RKO (cell line): ENCODE measurements at regions not wholly inside any gene's neighbourhood (a gene's known extent, or its start where the extent isn't known, plus 50 kb on each side); places are given as distances from the start of the nearest gene placed in this dataset.

ENCODE experiments used
- DNase-seq: peaks from one replicate; pipeline ENCODE4 v3.0.0-alpha.2; 2016; ENCODE audit warnings: low spot score

DNA sequence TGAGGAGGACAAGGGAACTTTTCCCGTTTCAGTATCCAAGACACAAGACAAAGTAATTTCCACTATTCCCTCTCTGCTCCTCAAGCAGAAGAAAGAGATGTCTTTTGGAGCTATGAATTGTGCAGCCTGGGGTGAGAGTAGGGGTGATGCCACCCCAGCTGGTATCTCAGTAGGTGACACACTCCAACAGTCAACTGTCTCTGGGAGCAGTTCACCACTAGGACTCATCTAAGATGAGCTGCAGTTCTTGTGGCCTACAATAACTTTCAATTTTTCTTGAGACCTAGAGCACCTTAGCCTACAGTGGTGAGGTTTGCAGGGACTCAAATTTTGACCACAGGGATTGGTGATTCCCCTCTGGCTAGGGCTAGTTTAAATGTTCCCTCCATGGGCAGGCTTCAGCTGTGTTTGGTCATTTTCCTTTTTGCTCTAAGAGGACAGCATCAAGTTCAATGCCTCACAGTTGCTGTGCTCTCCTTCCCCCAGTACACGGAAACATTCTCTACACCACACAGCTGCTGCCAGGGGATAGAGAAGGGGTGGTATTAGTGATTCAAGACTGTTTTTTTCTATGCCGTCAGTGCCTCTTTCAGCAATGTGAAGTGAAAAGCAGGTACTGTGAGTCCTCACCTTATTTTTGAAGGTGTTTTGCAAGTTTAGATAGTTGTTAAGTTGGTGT is 278.6 kb upstream of the RORB start:
- DNase-seq: no peak

DNA sequence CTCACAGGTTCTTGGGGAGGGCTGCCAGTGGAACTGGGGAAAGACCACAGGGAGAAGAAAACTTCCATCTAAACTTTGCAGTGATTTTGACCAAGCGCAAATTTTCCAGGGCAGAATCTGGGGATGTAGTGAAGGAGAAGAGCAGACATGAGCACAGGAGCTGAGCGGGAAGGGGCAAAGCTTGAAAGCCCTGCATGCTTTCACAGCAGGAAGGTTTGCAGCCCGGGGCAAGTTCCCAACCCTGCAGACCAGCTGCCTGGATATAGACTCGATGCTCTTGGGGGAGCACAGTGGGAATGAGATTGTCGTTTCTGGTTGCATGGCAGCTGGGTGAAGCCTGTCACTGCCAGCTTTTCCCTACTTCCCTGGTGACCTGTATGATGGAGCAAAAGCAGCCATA is 276.8 kb upstream of the RORB start:
- no peak for DNase-seq

DNA sequence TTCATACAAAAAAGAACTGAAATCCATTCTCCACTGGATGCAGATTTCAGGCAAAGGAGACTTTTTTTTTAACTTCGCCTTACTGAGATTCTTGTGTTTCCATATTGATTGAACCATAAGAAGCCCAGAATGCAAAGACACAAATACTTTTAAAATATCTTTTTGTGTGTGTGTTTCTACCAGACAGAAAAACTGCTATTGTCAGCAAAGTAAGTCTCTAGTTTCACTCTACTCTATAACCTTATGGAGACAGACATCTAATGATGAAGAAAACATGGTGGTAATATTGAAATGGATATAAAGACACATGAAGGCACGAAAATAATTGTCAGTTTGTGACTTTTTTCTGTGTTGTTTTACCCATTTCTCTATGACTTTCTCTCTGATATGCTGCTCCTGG is 260.3 kb upstream of the RORB start:
- DNase-seq: no peak

DNA sequence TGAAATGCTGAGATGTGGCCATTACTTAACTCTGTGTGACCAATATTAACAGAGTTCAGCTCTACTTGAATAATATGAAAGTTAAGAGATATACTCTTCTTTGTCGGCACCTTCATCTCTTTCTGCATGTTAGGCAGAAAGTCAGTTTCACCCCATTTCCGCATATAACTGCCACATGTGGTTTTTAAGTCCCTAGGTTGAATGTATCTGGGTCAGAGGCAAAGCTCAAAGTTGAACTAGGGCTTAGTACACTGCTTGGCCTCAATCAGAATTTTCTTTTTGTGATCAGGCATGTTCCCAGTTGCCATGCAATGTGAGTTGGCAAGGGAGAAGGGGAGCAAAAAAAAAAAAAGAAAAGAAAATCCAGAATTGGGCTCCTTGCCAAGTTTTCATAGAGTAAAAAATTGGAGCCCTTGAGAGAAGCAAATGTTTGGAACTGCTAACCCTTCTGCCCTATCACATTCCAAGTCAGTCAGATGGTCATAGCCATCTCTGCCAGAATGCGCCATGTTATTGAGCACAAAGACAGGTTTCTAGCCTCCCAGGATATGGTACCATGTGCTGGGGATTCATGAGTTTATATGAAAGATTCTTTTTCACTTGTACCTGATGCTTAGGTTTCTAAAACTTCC is 251.2 kb upstream of the RORB start:
- no peak for DNase-seq

DNA sequence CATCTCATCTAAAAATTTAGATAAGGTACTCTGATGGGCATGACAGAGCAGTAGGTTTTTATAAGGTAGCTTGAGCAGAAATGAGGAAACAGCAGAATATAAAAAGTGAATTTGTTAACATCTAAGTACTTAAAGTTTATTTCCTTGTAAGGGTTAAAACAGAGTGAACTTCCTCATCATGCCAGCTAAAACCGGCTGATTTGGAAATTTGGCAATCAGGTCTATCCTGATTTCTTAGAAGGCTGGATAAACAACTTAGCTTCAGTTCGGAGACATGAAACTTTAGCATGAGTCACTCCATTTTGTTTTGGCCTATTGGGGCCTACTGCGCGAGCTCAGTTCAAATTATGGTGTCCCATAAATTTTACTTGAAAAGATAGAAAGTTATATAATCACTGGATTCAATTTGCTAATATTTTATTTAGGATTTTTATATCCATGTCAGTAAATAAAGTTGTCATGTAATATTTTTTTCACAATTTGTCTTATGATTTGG is 241.6 kb upstream of the RORB start:
- DNase-seq: no peak

DNA sequence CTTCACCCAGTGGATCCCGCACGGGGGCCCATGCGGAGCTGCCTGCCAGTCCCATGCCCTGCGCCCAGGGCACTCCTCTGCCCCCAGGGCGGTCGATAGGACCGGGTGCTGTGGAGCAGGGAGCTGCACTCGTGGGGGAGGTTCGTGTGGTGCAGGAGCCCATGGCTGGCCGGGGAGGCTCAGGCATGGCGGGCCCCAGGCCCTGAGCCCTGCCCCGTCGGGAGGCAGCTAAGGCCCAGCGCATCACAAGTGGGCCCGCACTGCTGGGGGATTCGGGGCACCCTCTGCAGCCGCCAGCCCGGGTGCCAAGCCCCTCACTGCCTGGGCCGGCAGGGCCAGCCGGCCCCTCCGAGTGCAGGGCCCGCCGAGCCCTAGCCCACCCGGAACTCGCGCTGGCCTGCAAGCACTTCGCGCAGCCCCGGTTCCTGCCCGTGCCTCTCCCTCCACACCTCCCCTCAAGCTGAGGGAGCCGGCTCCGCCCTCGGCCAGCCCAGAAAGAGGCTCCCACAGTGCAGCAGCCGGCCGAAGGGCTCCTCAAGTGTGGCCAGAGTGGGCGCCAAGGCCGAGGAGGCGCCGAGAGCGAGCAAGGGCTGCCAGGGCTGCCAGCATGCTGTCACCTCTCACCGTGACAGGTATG is 221.1 kb upstream of the RORB start:
- no peak for DNase-seq

DNA sequence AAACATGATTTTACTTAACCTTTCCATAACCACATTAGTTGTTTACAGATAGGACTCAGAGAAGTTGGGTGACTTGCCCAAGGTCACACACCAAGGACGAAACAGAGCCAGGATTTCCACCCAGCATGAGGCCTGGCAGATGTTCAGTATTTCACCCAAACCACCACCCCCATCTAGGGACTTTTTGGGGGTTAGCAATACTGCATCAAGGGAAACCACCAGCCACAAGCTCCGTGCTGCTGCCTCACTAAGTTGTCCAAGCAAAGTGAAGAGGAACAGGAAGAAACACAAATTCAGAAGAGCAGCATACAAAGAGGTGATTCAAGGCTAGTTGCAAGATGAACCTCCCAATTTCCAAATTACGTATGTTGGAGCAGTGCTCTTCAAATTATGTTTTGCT is 219.6 kb upstream of the RORB start:
- no peak for DNase-seq

DNA sequence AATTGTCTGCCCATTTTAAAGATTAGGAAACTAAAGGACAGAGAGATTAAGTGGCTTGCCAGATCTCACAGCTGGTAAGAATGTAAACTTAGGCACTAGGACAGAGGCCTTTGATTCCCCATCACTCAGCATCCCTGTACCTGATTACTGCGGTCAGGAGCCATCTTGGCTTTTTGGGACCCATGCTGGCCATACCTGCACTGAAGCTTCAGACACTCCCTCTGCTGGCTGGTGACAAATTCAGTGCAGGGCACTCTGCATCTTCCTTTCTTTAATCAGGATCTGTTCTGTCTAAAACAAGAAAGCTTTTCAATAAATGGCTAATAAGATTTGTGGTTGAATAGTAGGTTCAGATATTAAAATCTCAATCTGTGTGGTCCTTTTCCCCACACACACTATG is 215.5 kb upstream of the RORB start:
- peak; percentile 15 for DNase-seq

DNA sequence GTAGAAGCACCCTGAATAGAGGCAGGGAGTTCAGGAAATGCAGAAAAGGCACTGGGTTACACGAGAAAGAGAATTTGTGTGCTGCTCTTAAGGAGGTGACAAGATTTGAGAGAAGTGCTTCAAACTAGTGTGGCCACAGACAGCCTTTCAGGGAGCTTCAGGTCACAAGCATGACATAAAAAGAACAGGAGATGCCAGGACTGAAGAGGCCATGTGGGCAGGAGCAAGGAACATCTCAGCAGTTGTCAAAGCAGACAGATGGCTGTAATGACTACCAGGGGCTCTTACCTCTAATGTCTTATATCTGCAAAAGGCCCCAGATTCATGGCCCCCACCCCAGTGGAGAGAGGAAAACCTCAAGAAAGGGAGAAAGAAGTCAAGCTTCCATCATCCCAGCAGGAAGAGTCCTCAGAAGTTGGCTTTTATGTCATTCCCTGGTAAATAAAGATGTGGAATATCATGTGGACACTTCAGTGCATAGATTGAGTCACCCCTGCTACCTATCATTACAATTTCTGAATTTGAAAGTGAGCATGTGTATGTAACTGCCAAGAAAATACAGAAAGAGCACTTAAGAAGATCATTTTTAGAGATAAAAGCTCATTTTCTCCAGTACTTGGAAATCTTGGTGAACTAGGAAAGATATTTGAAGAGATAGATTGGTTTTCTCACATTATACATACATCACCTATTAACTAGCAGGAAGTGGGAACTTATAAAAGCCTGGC is 214.4 kb upstream of the RORB start:
- DNase-seq: no peak

DNA sequence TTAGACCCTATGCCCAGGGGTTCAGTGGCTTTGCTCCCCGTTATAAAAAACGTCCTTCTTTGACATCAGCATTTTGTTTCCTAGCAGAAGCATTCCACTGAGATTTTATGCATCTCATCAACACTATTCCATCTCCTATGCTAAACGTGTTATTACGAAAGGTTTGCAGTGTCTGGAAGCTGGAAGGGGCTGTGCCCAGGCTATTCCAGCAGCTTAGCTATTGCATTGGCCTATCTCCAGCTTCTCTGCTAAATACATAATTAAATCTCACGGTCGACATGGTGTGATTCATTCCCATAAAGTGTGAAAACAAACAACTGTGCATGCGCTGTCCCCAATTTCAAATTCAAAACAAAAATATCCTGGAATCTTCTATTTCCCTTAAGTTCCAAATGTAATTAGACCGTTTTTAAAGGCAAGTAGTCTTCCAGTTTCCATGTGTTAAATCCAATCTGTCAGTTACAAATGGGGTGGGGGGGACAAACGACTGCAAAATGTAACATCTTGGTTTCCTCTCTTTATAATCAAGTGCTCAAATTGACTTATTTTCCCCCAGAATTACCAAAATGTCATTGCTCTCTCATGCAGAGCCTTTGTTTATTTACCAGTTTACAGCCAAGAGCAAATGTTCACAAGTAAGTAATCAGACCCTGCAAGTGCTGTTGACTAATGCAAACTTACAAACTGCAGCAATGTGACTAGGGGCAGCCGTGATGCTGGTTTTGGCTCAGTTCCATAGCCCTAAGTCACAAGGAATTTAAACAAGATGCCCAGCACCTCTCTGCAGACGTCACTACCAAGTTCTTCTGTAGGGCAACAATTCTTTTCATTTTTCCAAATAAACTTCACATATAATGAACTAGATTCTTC is 212.3 kb upstream of the RORB start:
- peak; percentile 11 for DNase-seq

DNA sequence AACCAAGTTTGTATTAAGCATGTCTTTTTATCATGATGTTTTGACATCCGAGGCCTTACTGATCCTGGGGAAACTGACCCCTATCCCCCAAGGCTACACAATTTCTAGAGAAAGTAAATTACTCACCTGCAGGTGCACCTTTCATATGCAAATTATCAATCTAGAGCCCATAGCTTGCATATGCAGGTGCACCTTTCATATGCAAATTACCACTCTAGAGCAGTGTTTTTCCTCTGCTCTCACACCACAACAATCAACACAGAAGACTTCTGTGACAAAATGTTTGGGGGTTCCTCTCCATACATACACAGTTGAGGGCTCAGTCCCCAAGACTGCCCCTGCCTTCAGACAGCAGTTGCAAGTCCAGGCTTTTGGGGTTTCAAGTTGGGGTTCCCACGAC is 203.7 kb upstream of the RORB start:
- no peak for DNase-seq

DNA sequence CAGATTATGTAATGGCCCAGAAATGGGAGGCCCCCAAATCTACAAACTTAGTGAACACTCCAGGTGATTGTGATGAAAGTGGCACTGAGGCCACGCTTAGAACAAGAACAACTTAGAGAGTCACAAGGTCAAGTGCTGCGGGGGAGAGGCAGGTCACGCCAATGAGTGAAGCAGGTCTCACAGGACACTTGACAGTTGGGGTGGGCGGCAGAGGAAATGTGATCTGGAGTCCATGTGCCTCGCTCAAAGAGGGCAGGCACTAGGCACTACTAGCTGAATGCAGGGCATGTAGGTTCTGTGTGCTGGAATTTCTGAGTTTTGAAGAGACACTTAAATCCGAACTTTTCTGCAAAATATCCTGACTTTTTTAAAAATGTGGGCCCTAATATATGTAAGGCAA is 193.2 kb upstream of the RORB start:
- no peak for DNase-seq

DNA sequence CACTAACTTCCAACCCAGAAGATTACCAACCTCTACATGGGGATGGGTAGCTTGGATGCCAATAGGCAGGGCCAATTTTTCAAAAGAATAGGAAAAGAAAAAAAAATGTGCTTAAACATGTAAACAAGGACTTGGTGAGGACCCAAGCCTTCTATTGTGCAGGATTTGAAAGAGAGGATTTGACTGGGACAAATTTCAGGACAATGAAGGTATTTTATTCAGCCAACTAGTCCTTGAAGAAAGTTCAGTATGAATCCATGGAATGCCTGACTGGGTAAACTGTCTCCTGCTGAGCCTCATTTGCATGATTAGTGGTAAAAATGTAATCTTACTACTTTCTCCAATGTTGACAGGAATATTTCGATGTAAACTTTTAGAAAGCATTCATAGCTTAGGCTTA is 192.5 kb upstream of the RORB start:
- no peak for DNase-seq

DNA sequence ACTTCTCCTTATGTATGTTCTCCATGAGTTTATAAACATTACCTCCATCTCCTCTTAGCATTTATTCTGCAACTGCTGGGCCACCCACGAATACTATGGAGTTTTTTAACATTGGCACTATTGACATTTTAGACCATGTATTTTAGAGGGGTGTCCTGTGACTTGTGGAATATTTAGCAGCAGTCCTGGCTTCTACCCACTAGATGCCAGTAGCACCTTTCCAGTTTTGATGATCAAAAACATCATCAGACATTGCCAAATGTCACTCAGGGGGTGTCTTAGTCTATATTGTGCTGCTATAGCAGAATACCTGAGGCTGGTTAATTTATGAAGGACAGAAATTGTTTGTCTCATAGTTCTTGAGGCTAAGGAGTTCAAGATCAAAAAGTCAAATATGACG is 187.5 kb upstream of the RORB start:
- DNase-seq: peak; percentile 15

DNA sequence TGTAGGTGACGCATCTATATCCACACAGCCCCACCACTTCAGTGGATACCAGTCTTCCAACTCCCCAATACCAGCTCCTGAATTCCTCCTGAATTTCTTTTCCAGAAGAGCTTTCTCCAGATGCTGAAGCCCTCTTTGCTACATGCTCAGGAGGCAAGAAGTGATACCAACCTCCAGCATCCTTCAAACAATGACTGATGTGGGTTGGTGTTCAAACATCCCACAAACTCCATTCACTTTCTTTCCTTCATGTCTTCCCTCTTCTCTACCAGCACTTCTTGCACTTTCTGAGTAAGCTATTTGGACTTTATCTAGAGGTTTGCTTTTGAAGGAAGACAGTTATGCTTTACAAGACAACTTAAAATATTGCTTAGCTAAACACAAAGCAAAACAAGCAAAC is 179.9 kb upstream of the RORB start:
- no peak for DNase-seq

DNA sequence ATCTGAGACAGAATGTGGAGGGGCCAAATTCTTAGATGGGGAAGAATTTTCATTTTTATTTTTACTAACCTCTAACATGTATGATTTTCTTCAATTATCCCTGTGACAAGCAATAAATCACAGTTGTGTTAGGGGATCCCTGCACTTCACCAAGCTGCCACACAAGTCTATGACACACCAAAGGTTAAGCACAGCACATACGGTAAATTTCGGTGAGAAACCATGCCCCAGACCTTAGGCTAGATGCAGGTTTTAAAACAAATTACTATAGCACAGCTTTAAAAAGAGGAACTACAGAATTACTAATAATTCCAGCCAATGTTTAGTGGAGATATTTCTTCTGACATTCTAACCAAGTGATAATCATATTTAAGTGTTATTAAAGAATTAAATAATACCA is 175.7 kb upstream of the RORB start:
- no peak for DNase-seq

DNA sequence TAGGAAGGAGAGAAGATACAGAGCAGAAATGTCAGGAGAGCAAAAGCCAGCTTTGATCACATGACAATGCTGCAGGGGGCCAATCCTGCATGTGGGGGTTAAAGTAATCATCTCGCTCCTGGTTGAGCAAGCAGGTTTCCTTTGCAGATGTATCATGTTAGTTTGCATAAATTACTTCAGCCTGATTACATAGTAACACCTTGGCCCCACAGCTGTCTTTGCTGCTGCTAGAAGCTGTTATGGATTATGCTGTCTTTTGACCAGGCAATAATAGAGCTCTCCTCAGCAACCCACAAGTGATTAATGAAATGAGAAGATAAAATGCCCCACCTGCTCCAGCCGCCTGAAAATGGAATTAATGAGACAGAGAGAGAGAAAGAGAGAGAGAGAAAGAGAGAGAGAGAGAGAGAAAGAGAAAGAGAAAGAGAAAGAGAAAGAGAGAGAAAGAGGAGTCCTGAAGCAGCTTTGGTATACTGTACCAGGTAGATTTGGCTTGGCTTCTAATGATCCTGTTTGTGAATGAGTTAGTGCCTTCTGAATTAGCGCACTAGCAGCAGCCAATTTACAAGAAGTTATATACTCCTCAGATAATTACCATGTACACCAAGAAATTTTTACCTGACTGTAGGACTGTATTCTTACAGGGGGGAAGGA is 174.3 kb upstream of the RORB start:
- DNase-seq: no peak

DNA sequence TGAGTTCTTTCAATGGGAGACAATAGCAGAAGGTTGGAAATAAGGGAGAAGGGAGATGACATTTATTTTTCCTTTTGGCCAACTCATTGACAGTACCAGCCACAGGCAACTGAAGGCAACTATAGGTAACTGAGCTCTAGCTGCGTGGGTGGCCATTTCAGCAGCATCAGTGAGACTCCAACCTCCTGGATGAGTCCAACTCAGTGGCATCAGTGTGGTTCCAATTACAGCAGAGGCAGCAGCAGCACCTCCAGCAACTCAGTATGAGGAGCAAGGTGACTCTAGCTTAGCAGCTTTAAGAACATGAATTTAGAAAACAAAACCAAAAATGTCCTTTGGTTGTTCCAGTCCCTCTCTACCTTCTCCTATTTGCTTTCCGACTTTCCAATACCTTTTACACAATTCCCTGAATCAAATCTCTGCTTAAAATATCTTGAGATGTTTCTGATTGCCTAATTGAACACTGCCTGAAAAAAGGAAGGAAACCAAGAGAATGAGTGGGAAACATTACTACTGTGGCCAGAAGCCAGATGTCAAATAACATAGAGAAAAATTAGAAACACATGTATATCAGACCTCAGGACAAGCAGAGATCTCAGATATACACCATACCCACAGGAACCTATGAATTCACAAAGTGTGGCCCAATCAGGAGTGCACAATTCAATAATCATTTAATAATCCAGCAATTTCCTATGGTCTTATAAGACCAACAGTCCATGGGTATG is 166.5 kb upstream of the RORB start:
- DNase-seq: no peak

DNA sequence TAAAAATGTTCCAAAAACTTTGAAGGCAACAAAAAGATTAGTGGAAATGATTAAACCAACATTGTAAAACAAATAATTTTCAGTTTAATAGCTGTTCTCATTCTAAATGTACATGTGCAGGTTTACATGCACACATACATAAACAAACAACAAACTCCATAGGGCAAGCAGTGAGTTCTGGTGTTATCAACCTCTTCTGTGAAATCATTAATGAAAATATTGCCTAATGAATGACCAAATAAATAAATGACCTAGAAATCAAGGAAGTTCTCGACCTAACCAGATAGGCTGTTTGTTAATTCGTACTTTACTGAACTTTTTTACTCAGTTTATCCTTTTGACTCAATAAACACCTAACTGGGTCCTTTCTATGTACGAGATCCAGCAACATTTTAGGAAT is 165.5 kb upstream of the RORB start:
- DNase-seq: no peak

DNA sequence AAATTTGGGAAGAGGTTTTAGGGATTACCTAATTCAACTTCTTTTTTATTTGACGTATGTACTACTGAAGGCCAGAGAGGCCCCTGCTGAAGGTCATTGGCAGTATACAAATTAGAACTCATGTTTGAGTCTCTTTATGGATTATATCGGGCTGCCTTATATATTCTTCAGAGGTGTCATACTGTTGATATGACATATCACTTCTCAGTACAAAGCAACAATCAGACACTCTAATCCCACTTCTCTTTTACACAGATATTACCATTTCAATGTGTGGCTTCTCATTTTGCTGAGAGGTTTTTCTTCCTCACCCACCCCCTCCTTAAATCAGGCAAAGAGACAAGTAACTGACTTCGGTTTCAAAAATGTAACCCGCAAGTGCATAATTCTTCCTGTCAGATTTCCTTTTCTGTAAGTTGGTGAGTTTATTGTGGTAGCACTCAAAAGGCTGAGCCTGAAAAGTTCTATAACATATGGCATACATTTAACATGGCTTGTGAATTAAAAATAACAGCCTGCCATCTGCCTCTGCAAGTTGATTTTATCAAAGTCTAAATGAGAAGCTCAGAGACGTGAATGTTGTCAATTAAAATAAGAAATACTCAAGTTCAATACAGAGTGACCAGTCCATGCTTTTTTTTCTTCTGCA is 163.6 kb upstream of the RORB start:
- DNase-seq: no peak
